ENCODE measurements at regions not wholly inside any gene's neighbourhood (a gene's known extent, or its start where the extent isn't known, plus 50 kb on each side); places are given as distances from the start of the nearest gene placed in this dataset.

GRCh38 chr14:56718312-56718711 is 92.0 kb downstream of the OTX2 start:
- BruUV-seq (replicated peaks), result no TSS peak
- CTCF ChIA-PET, result no interaction called here

More at GRCh38 chr14:56718312-56718711, 92.0 kb downstream of the OTX2 start:
- TF ChIP-seq MAFK (IDR thresholded peaks at IDR 0.05; ENCODE audit: low read depth, low read length) (no peak), MXI1 (IDR thresholded peaks at IDR 0.05; ENCODE audit: borderline replicate concordance, low read depth, low read length) (no peak), RAD21 (IDR thresholded peaks at IDR 0.05; ENCODE audit: low read length) (no peak), ELK1 (IDR thresholded peaks at IDR 0.05; ENCODE audit: borderline replicate concordance, low read depth, low read length) (no peak)
- Histone ChIP-seq H3K27me3 (ENCODE audit: control insufficient read depth, insufficient read depth, low read length) (no peaks in the 10 kb centered on the region), H3K9ac (ENCODE audit: low read depth, low read length) (no peak overlapping the region), H3K79me1 (ENCODE audit: low read depth in 1 of 2, low read length in 2 of 2) (no peaks in the 10 kb centered on the region), H2BK120ac (ENCODE audit: low read depth, low read length) (no peak overlapping the region), H3K36me3 (ENCODE audit: control insufficient read depth, insufficient read depth, low read length) (no peaks in the 10 kb centered on the region), H2BK15ac (ENCODE audit: low read depth, low read length) (no peak overlapping the region), H3K56ac (ENCODE audit: extremely low read depth, insufficient read depth, low read length) (no peak overlapping the region), H3K23ac (ENCODE audit: low read depth, low read length) (no peak overlapping the region), H2AFZ (replicated peaks; ENCODE audit: low read length, poor library complexity) (no peak overlapping the region), H3K4me2 (ENCODE audit: low read depth, low read length) (no peak overlapping the region), H2BK5ac (ENCODE audit: low read depth, low read length, poor library complexity, severe bottlenecking) (no peak overlapping the region), H3K14ac (replicated peaks; ENCODE audit: low read depth, low read length) (no peak overlapping the region), H3K9me3 (ENCODE audit: control insufficient read depth, insufficient read depth, low read length) (no peaks in the 10 kb centered on the region), H3K27ac (ENCODE audit: insufficient read depth, low read length) (no peak overlapping the region), H3K4me1 (ENCODE audit: control insufficient read depth, insufficient read depth, low read length) (no peaks in the 10 kb centered on the region), H3K18ac (ENCODE audit: low read depth, low read length) (no peak overlapping the region), H3K9me1 (ENCODE audit: insufficient read depth, low read length) (no peaks in the 10 kb centered on the region), H2AK9ac (replicated peaks; ENCODE audit: low read depth, low read length, poor library complexity) (no peak overlapping the region), H3K4me3 (ENCODE audit: insufficient read depth, low read depth, low read length) (no peak overlapping the region), H2BK20ac (ENCODE audit: low read depth, low read length) (no peak overlapping the region), H3K4ac (ENCODE audit: low read depth, low read length) (no peak overlapping the region), H4K91ac (ENCODE audit: insufficient read depth, low read depth, low read length) (no peak overlapping the region), H4K5ac (ENCODE audit: low read depth, low read length) (no peak overlapping the region), H4K8ac (ENCODE audit: low read depth in 2 of 2, low read length in 2 of 2) (no peak overlapping the region), H2AK5ac (ENCODE audit: low read depth, low read length) (no peak overlapping the region), H4K20me1 (ENCODE audit: insufficient read depth, low read length) (no peaks in the 10 kb centered on the region)
- ATAC-seq (ENCODE audit: low read depth) (no peak), DNase-seq (no peak)
- POLR2A ChIA-PET (ENCODE audit: unreplicated experiment), result no interaction called here
- in situ Hi-C loops (cut with MboI; ENCODE audit: low sequenced_read_pairs) (no loop called here), dilution Hi-C loops (cut with HindIII; ENCODE audit: low sequenced_read_pairs, unreplicated experiment) (no loop called here), intact Hi-C loops (cut with micrococcal nuclease) (no loop called here)

Data from IMR-90 (cell line).